ENCODE measurements at regions not wholly inside any gene's neighbourhood (a gene's known extent, or its start where the extent isn't known, plus 50 kb on each side); places are given as distances from the start of the nearest gene placed in this dataset.

- ChIA-PET POLR2A (no interaction called here), CTCF (no interaction called here)
- TF ChIP-seq FOXK2 (IDR thresholded peaks at IDR 0.05) (no peak), SUZ12 (IDR thresholded peaks at IDR 0.05) (no peak), PKNOX1 (IDR thresholded peaks at IDR 0.05) (no peak), FOXA1 (IDR thresholded peaks at IDR 0.05) (no peak), BHLHE40 (IDR thresholded peaks at IDR 0.05; ENCODE audit: borderline replicate concordance) (no peak), TARDBP (IDR thresholded peaks at IDR 0.05) (no peak), ZNF384 (IDR thresholded peaks at IDR 0.05) (no peak), L3MBTL2 (conservative IDR thresholded peaks at IDR 0.05) (no peak), HDGF (IDR thresholded peaks at IDR 0.05; ENCODE audit: borderline replicate concordance) (no peak), FOXM1 (IDR thresholded peaks at IDR 0.05; ENCODE audit: borderline replicate concordance) (no peak)
- no peak for DNase-seq (ENCODE audit: extremely low spot score)
These were observed 173.5 kb upstream of the MEX3C start for GRCh38 chr18:51370996-51371395.

GRCh38 chr18:51371929-51372328 lies 174.4 kb upstream of the MEX3C start:
- ChIA-PET CTCF (no interaction called here), POLR2A (no interaction called here)
- DNase-seq (ENCODE audit: extremely low spot score), result no peak
- TF ChIP-seq NFRKB (IDR thresholded peaks at IDR 0.05), result no peak
- no peak for TF ChIP-seq ZNF384 (IDR thresholded peaks at IDR 0.05)
- TF ChIP-seq FOXM1 (IDR thresholded peaks at IDR 0.05; ENCODE audit: borderline replicate concordance), result no peak
- no peak for TF ChIP-seq FOXA1 (IDR thresholded peaks at IDR 0.05)
- TF ChIP-seq FOXK2 (IDR thresholded peaks at IDR 0.05), result no peak
- no peak for TF ChIP-seq TARDBP (IDR thresholded peaks at IDR 0.05)
- no peak for TF ChIP-seq SUZ12 (IDR thresholded peaks at IDR 0.05)
- no peak for TF ChIP-seq ELF4 (IDR thresholded peaks at IDR 0.05)
- TF ChIP-seq SP1 (IDR thresholded peaks at IDR 0.05), result no peak
- TF ChIP-seq L3MBTL2 (conservative IDR thresholded peaks at IDR 0.05), result no peak
- no peak for TF ChIP-seq PKNOX1 (IDR thresholded peaks at IDR 0.05)

GRCh38 chr18:51382081-51382480 lies 184.6 kb upstream of the MEX3C start:
- DNase-seq (ENCODE audit: extremely low spot score), result no peak
- CTCF ChIA-PET, result no interaction called here
- TF ChIP-seq L3MBTL2 (conservative IDR thresholded peaks at IDR 0.05), result no peak
- no peak for TF ChIP-seq LEF1 (IDR thresholded peaks at IDR 0.05; ENCODE audit: borderline replicate concordance)
- no peak for TF ChIP-seq ELF4 (IDR thresholded peaks at IDR 0.05)
- TF ChIP-seq HDGF (IDR thresholded peaks at IDR 0.05; ENCODE audit: borderline replicate concordance), result no peak
- TF ChIP-seq ZNF384 (IDR thresholded peaks at IDR 0.05), result no peak
- TF ChIP-seq SP1 (IDR thresholded peaks at IDR 0.05), result no peak
- POLR2A ChIA-PET, result no interaction called here

- POLR2A ChIA-PET, result no interaction called here
- no peak for DNase-seq (ENCODE audit: extremely low spot score)
- CTCF ChIA-PET, result no interaction called here
- no peak for TF ChIP-seq FOXM1 (IDR thresholded peaks at IDR 0.05; ENCODE audit: borderline replicate concordance)
- TF ChIP-seq PKNOX1 (IDR thresholded peaks at IDR 0.05), result no peak
- TF ChIP-seq CTBP1 (IDR thresholded peaks at IDR 0.05; ENCODE audit: borderline replicate concordance), result no peak
- no peak for TF ChIP-seq NFRKB (IDR thresholded peaks at IDR 0.05)
- TF ChIP-seq ZNF384 (IDR thresholded peaks at IDR 0.05), result no peak
- TF ChIP-seq FOXK2 (IDR thresholded peaks at IDR 0.05), result no peak
- TF ChIP-seq ELF4 (IDR thresholded peaks at IDR 0.05), result no peak
These were observed 185.6 kb upstream of the MEX3C start for GRCh38 chr18:51383116-51383515.

- CTCF ChIA-PET, result interaction anchor here (0.7 kb wide), 1 partner anchor 296 kb away, joined by 3 read pairs; no protein-coding TSS in a partner anchor
These were observed 186.2 kb upstream of the MEX3C start for GRCh38 chr18:51383711-51384110.

GRCh38 chr18:51385270-51385669 lies 187.8 kb upstream of the MEX3C start:
- no peak for TF ChIP-seq BHLHE40 (IDR thresholded peaks at IDR 0.05; ENCODE audit: borderline replicate concordance)
- TF ChIP-seq CTBP1 (IDR thresholded peaks at IDR 0.05; ENCODE audit: borderline replicate concordance), result no peak
- TF ChIP-seq FOXM1 (IDR thresholded peaks at IDR 0.05; ENCODE audit: borderline replicate concordance), result no peak
- TF ChIP-seq ARNT (IDR thresholded peaks at IDR 0.05), result no peak
- no peak for TF ChIP-seq ZNF384 (IDR thresholded peaks at IDR 0.05)
- TF ChIP-seq TARDBP (IDR thresholded peaks at IDR 0.05), result no peak
- no peak for TF ChIP-seq PKNOX1 (IDR thresholded peaks at IDR 0.05)
- no peak for TF ChIP-seq L3MBTL2 (conservative IDR thresholded peaks at IDR 0.05)
- TF ChIP-seq ELF4 (IDR thresholded peaks at IDR 0.05), result no peak
- no peak for TF ChIP-seq LEF1 (IDR thresholded peaks at IDR 0.05; ENCODE audit: borderline replicate concordance)
- no peak for TF ChIP-seq SP1 (IDR thresholded peaks at IDR 0.05)
- TF ChIP-seq SUZ12 (IDR thresholded peaks at IDR 0.05), result no peak
- TF ChIP-seq HDGF (IDR thresholded peaks at IDR 0.05; ENCODE audit: borderline replicate concordance), result no peak
- TF ChIP-seq FOXK2 (IDR thresholded peaks at IDR 0.05), result no peak
- no peak for TF ChIP-seq FOXA1 (IDR thresholded peaks at IDR 0.05)
- ChIA-PET POLR2A (no interaction called here), CTCF (interaction anchor here (0.6 to 1.0 kb wide), 3 partner anchors 107 to 327 kb away, joined by 3 read pairs; no protein-coding TSS in a partner anchor)
- DNase-seq (ENCODE audit: extremely low spot score), result no peak

More at GRCh38 chr18:51383711-51384110, 186.2 kb upstream of the MEX3C start:
- no peak for DNase-seq (ENCODE audit: extremely low spot score)
- POLR2A ChIA-PET, result interaction anchor here (0.8 kb wide), 1 partner anchor 185 kb away, joined by 3 read pairs; no protein-coding TSS in a partner anchor
- TF ChIP-seq FOXA1 (IDR thresholded peaks at IDR 0.05) (no peak), NFRKB (IDR thresholded peaks at IDR 0.05) (no peak)
